IMR-90 (cell line): ENCODE measurements at regions not wholly inside any gene's neighbourhood (a gene's known extent, or its start where the extent isn't known, plus 50 kb on each side); places are given as distances from the start of the nearest gene placed in this dataset.

ENCODE experiments used
- ATAC-seq: fragments of 200-7000 bp; cut with Tn5 transposase; 2 replicates; pipeline ENCODE4 v1.9.1; 2020; ENCODE audit warnings: low read depth, mild to moderate bottlenecking, moderate library complexity
- BruUV-seq: library from RNA; stranded (reverse); fragments of 400-500 nt; replicated peaks from 2 replicates; lab custom pipeline; 2021; lab: Mats Ljungman, UMichigan
- CTCF ChIA-PET: fragments of 300-600 bp; formaldehyde crosslinking; extraction: SDS; loops from one replicate; lab custom pipeline; 2021; ENCODE audit warnings: antibody characterized with exemption; lab: Yijun Ruan, JAX
- POLR2A ChIA-PET: fragments of 300-600 bp; sonication (Branson Sonifier 250); formaldehyde crosslinking; loops from one replicate; lab custom pipeline; 2022; ENCODE audit warnings: antibody characterized with exemption; ENCODE audit not compliant: unreplicated experiment; lab: Charles Lee
- DNase-seq: peaks from one replicate; pipeline ENCODE4 v3.0.0; 2013
- H2AFZ ChIP-seq: replicated peaks from 2 replicates; pipeline ENCODE3; 2013; ENCODE audit warnings: low read length, mild to moderate bottlenecking; ENCODE audit not compliant: poor library complexity
- H2AK5ac ChIP-seq: 2 replicates; pipeline ENCODE4 v1.6.1; 2013; ENCODE audit warnings: low read depth, low read length, inconsistent platforms
- H2AK9ac ChIP-seq: replicated peaks from 2 replicates; pipeline ENCODE3; 2013; ENCODE audit warnings: mild to moderate bottlenecking, low read depth, low read length, moderate library complexity; ENCODE audit not compliant: poor library complexity
- H2BK120ac ChIP-seq: 2 replicates; pipeline ENCODE4 v1.6.1; 2013; ENCODE audit warnings: low read depth, low read length, inconsistent platforms
- H2BK15ac ChIP-seq: 3 replicates; pipeline ENCODE4 v1.6.1; 2013; ENCODE audit warnings: low read depth, low read length, inconsistent platforms
- H2BK20ac ChIP-seq: 2 replicates; pipeline ENCODE4 v1.6.1; 2013; ENCODE audit warnings: low read depth, mild to moderate bottlenecking, inconsistent platforms, low read length, moderate library complexity
- H2BK5ac ChIP-seq: 2 replicates; pipeline ENCODE4 v1.6.1; 2013; ENCODE audit warnings: mild to moderate bottlenecking, low read depth, low read length, inconsistent platforms; ENCODE audit not compliant: poor library complexity, severe bottlenecking
- H3K14ac ChIP-seq: replicated peaks from 2 replicates; pipeline ENCODE4 v1.6.1; 2013; ENCODE audit warnings: low read depth, low read length, inconsistent platforms
- H3K18ac ChIP-seq: 2 replicates; pipeline ENCODE4 v1.6.1; 2013; ENCODE audit warnings: low read depth, low read length, control low read depth
- H3K23ac ChIP-seq: 2 replicates; pipeline ENCODE4 v1.6.1; 2013; ENCODE audit warnings: low read depth, low read length, inconsistent platforms
- H3K27ac ChIP-seq: 2 replicates; pipeline ENCODE4 v1.5.1; 2013; ENCODE audit warnings: mild to moderate bottlenecking, control low read depth, low read length; ENCODE audit not compliant: insufficient read depth
- H3K27me3 ChIP-seq: 2 replicates; pipeline ENCODE4 v1.6.1; 2013; ENCODE audit warnings: low read length; ENCODE audit not compliant: control insufficient read depth, insufficient read depth
- H3K36me3 ChIP-seq: 2 replicates; pipeline ENCODE4 v1.6.1; 2013; ENCODE audit warnings: low read length, mixed read lengths; ENCODE audit not compliant: control insufficient read depth, insufficient read depth
- H3K4ac ChIP-seq: 2 replicates; pipeline ENCODE4 v1.6.1; 2013; ENCODE audit warnings: low read depth, low read length, inconsistent platforms
- H3K4me1 ChIP-seq: 2 replicates; pipeline ENCODE4 v1.6.1; 2013; ENCODE audit warnings: low read length, mixed read lengths; ENCODE audit not compliant: control insufficient read depth, insufficient read depth
- H3K4me2 ChIP-seq: 2 replicates; pipeline ENCODE4 v1.6.1; 2013; ENCODE audit warnings: low read depth, mild to moderate bottlenecking, control low read depth, low read length, moderate library complexity
- H3K4me3 ChIP-seq: 2 replicates; pipeline ENCODE4 v1.5.1; 2013; ENCODE audit warnings: low read depth, mild to moderate bottlenecking, control low read depth, low read length, moderate library complexity; ENCODE audit not compliant: insufficient read depth
- H3K56ac ChIP-seq: 2 replicates; pipeline ENCODE4 v1.6.1; 2013; ENCODE audit warnings: low read length, inconsistent platforms; ENCODE audit not compliant: insufficient read depth; ENCODE audit errors: extremely low read depth
- H3K79me1 ChIP-seq, 2 experiments: 2 replicates each; pipeline ENCODE4 v1.6.1; 2013; ENCODE audit warnings: low read length in 2 of 2, inconsistent platforms in 1 of 2, low read depth in 1 of 2
- H3K9ac ChIP-seq: 2 replicates; pipeline ENCODE4 v1.6.1; 2013; ENCODE audit warnings: low read depth, low read length, control low read depth
- H3K9me1 ChIP-seq: 2 replicates; pipeline ENCODE4 v1.6.1; 2013; ENCODE audit warnings: low read length, inconsistent platforms; ENCODE audit not compliant: insufficient read depth
- H3K9me3 ChIP-seq: 2 replicates; pipeline ENCODE4 v1.6.1; 2013; ENCODE audit warnings: low read length; ENCODE audit not compliant: control insufficient read depth, insufficient read depth
- H4K20me1 ChIP-seq: 2 replicates; pipeline ENCODE4 v1.6.1; 2013; ENCODE audit warnings: low read length, inconsistent platforms; ENCODE audit not compliant: insufficient read depth
- H4K5ac ChIP-seq: 2 replicates; pipeline ENCODE4 v1.6.1; 2013; ENCODE audit warnings: mild to moderate bottlenecking, low read depth, low read length, control low read depth
- H4K8ac ChIP-seq, 2 experiments: 2 replicates each; pipeline ENCODE4 v1.6.1; 2013; ENCODE audit warnings: low read depth in 2 of 2, low read length in 2 of 2, control low read depth in 1 of 2, inconsistent platforms in 1 of 2
- H4K91ac ChIP-seq: 2 replicates; pipeline ENCODE4 v1.6.1; 2013; ENCODE audit warnings: low read depth, low read length, inconsistent platforms; ENCODE audit not compliant: insufficient read depth
- BHLHE40 ChIP-seq: fragments of 150-350 bp; IDR thresholded peaks from 2 replicates; pipeline ENCODE4 v1.6.1; 2016; ENCODE audit warnings: mild to moderate bottlenecking, low read depth, low read length
- CEBPB ChIP-seq: IDR thresholded peaks from 2 replicates; pipeline ENCODE4 v1.6.1; 2012; ENCODE audit warnings: low read depth, low read length, improper control_type of control experiment
- CHD1 ChIP-seq: IDR thresholded peaks from 2 replicates; pipeline ENCODE4 v1.6.1; 2012; ENCODE audit warnings: low read depth, low read length, improper control_type of control experiment
- CTCF ChIP-seq: conservative IDR thresholded peaks from 2 replicates; pipeline ENCODE4 v1.5.1; 2012; ENCODE audit warnings: mild to moderate bottlenecking, low read depth, low read length, improper control_type of control experiment
- ELK1 ChIP-seq: fragments of 150-350 bp; IDR thresholded peaks from 2 replicates; pipeline ENCODE4 v1.6.1; 2016; ENCODE audit warnings: low read depth, mild to moderate bottlenecking, low read length, moderate library complexity, borderline replicate concordance
- FOS ChIP-seq: fragments of 150-350 bp; IDR thresholded peaks from 2 replicates; pipeline ENCODE4 v1.6.1; 2016; ENCODE audit warnings: low read depth, low read length
- MAFK ChIP-seq: IDR thresholded peaks from 2 replicates; pipeline ENCODE4 v1.6.1; 2012; ENCODE audit warnings: low read depth, low read length, improper control_type of control experiment
- MAZ ChIP-seq: IDR thresholded peaks from 2 replicates; pipeline ENCODE4 v1.6.1; 2012; ENCODE audit warnings: low read depth, mild to moderate bottlenecking, low read length, improper control_type of control experiment, moderate library complexity, borderline replicate concordance
- MXI1 ChIP-seq: IDR thresholded peaks from 2 replicates; pipeline ENCODE4 v1.6.1; 2012; ENCODE audit warnings: low read depth, mild to moderate bottlenecking, low read length, moderate library complexity, borderline replicate concordance
- NFE2L2 ChIP-seq: fragments of 150-350 bp; IDR thresholded peaks from 2 replicates; pipeline ENCODE4 v1.6.1; 2016; ENCODE audit warnings: low read depth, mild to moderate bottlenecking, low read length
- POLR2A ChIP-seq: IDR thresholded peaks from 2 replicates; pipeline ENCODE4 v1.6.1; 2012; ENCODE audit warnings: mild to moderate bottlenecking, low read depth, low read length
- RAD21 ChIP-seq: IDR thresholded peaks from 2 replicates; pipeline ENCODE4 v1.6.1; 2012; ENCODE audit warnings: low read length, improper control_type of control experiment
- RCOR1 ChIP-seq: IDR thresholded peaks from 2 replicates; pipeline ENCODE4 v1.6.1; 2012; ENCODE audit warnings: mild to moderate bottlenecking, low read length, improper control_type of control experiment; ENCODE audit not compliant: insufficient replicate concordance
- RFX5 ChIP-seq: IDR thresholded peaks from 2 replicates; pipeline ENCODE4 v1.8.0; 2012; ENCODE audit warnings: low read depth, mild to moderate bottlenecking, low read length, moderate library complexity
- SMC3 ChIP-seq: fragments of 150-350 bp; IDR thresholded peaks from 2 replicates; pipeline ENCODE4 v1.6.1; 2016; ENCODE audit warnings: low read depth, mild to moderate bottlenecking, antibody characterized with exemption, low read length, moderate library complexity
- USF2 ChIP-seq: fragments of 150-350 bp; IDR thresholded peaks from 2 replicates; pipeline ENCODE4 v1.6.1; 2017; ENCODE audit warnings: mild to moderate bottlenecking, antibody characterized with exemption, low read length, low read depth
- WGBS, 2 experiments: methylation state at CpG; one replicate each; pipeline versions ENCODE4 v1.1.5 to v1.1.7; 2013; ENCODE audit warnings: missing lambda C conversion rate in 2 of 2; ENCODE audit not compliant: insufficient read length in 1 of 2; ENCODE audit errors: extremely low coverage in 2 of 2; 5-methylcytosine and 5-hydroxymethylcytosine counted together
- dilution Hi-C: fragments of 300-500 bp; cut with HindIII; formaldehyde crosslinking; loops from one replicate; pipeline ENCODE4 v1.14.3; 2018; ENCODE audit warnings: low sequenced_read_pairs; ENCODE audit not compliant: unreplicated experiment
- in situ Hi-C: fragments of 300-500 bp; cut with MboI; formaldehyde crosslinking; loops from 3 replicates; pipeline ENCODE4 v1.14.3; 2019; ENCODE audit warnings: low sequenced_read_pairs, inconsistent platforms, mixed read lengths
- intact Hi-C: fragments of 100-400 bp; cut with micrococcal nuclease; formaldehyde crosslinking; loops from 2 replicates; pipeline ENCODE4 v1.10.0; 2022

DNA sequence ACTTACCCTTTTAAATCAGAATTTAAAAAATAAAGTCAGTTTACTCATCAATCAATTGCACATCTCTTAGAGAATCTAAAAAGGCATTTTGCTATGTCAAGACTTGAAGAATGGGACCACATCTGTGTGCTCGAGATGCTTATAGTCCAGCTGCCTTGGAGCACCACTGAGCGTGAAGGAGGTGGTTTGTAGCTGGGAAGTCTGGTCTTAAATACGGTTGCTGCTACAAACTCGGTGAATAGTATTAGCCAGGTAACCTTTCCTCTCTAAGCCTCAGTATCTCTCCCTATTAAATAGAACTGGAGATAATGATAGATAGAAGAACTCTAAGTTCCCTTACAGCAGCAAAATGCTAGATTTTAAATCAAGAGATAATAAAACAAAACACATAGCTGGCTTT lies 289.7 kb downstream of the TRIB2 start:
- Histone ChIP-seq H2AK9ac (no peak overlapping the region), H3K27ac (no peak overlapping the region), H3K9me3 (no peaks in the 10 kb centered on the region), H3K4me3 (no peak overlapping the region), H3K4ac (no peak overlapping the region), H3K27me3 (0 out of 2 replicates have a peak, but pooled peaks cover 3% of the 10 kb centered on the region), H2BK15ac (no peak overlapping the region), H3K4me2 (no peak overlapping the region), H4K5ac (no peak overlapping the region), H2BK120ac (no peak overlapping the region), H3K23ac (no peak overlapping the region), H4K91ac (no peak overlapping the region), H4K20me1 (no peaks in the 10 kb centered on the region), H4K8ac (no peak overlapping the region; a peak in 1 of 4 replicates), H2BK20ac (no peak overlapping the region), H3K18ac (no peak overlapping the region), H2BK5ac (no peak overlapping the region), H2AFZ (no peak overlapping the region), H2AK5ac (no peak overlapping the region), H3K79me1 (no peaks in the 10 kb centered on the region), H3K36me3 (no peaks in the 10 kb centered on the region), H3K56ac (no peak overlapping the region), H3K4me1 (0 out of 2 replicates have a peak, but pooled peaks cover 2% of the 10 kb centered on the region), H3K14ac (no peak overlapping the region), H3K9me1 (no peaks in the 10 kb centered on the region), H3K9ac (no peak overlapping the region)
- DNase-seq (no peak), ATAC-seq (no peak; the same call in 1 of the 2 replicates)
- POLR2A ChIA-PET, result no interaction called here
- CTCF ChIA-PET, result interaction anchor here (0.6 to 1.9 kb wide), 10 partner anchors 20 to 1177 kb away, joined by 3 to 12 read pairs (median 4); partner anchors contain the start of gene TRIB2
- no TSS peak for BruUV-seq
- dilution Hi-C loops, result no loop called here
- no peak for TF ChIP-seq CHD1
- no peak for TF ChIP-seq RFX5
- TF ChIP-seq NFE2L2, result no peak
- TF ChIP-seq MXI1, result no peak
- TF ChIP-seq FOS, result no peak
- no peak for TF ChIP-seq CEBPB
- TF ChIP-seq SMC3, result no peak
- no peak for TF ChIP-seq POLR2A
- TF ChIP-seq RAD21, result no peak
- TF ChIP-seq CTCF, result no peak
- TF ChIP-seq ELK1, result no peak
- no peak for TF ChIP-seq MAZ
- no peak for TF ChIP-seq MAFK
- no peak for TF ChIP-seq RCOR1
- no peak for TF ChIP-seq BHLHE40
- TF ChIP-seq USF2, result no peak
- in situ Hi-C loops, result loop anchor here (5.0 to 10.0 kb wide), 2 partner anchors 289 to 1172 kb away; partner anchors contain the start of gene TRIB2
- no CpG with 5 or more reads among the region's 4 CpGs for WGBS, 2 experiments
- intact Hi-C loops, result loop anchor here (2.0 to 10.0 kb wide), 8 partner anchors 472 to 1314 kb away; no protein-coding TSS in a partner anchor
